Inferior parietal cortex (tissue), 1 donor: ENCODE measurements at regions not wholly inside any gene's neighbourhood (a gene's known extent, or its start where the extent isn't known, plus 50 kb on each side); places are given as distances from the start of the nearest gene placed in this dataset.
"Not testable (repeated sequence)": the region's sequence is repeated elsewhere in the genome, so short reads cannot be mapped to it uniquely, and the experiment has no call there.

Experiments
- DNase-seq: peaks from one replicate; pipeline ENCODE4 v3.0.0-alpha.2; 2016; ENCODE audit errors: extremely low spot score

DNA sequence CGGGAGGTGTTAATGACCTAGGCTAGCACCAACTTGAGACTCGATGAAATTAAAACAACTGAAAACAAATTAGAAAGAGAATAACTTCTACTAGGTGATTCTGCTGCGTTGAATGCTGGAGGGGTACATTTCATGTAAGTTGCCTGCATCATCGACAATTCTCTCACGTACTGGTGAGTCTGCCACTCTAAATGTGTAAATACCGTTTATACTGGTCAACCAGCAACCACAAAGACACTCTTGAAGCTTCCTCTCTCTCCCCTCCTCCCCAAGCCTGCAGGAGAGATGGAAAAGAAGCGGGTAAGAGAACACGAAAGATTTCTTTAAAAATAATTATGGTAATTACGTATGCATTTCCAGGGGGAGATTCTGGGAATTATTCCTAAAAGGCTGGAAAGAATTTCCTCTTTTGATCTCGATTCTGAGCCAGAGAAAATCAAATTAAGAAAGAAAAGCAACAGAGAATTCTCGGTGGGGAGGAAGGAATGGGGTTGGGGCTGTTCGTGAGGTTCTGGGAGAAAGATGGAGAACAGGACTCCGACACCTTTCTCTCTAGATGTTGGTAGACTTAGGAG lies 68.6 kb upstream of the MRTFB start:
- DNase-seq = no peak

DNA sequence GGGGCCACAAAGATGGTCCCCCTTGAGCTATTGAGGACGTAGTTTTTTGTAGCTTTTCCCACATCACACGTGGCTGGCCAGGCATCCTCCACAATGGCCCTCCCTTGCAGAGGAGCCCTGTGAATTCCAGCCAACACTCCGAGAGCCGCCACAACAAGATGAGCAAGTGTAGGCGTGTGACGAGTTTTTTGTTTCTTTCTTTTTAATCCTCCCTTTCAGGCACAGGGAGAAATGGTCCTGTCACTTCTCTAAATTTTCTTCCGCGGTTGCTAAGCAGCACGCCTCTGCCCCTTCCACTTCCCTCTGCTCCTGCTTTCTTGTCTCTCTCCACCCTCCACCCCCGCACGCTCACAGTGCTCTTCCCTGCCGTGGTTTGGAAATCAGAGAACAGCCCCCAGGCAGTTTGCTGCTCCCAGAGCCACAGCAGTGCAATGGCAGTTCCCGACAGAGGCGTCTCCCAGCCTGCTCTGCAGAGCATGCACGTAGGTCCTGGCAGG lies 68.0 kb upstream of the MRTFB start:
- peak; percentile 64 for DNase-seq

DNA sequence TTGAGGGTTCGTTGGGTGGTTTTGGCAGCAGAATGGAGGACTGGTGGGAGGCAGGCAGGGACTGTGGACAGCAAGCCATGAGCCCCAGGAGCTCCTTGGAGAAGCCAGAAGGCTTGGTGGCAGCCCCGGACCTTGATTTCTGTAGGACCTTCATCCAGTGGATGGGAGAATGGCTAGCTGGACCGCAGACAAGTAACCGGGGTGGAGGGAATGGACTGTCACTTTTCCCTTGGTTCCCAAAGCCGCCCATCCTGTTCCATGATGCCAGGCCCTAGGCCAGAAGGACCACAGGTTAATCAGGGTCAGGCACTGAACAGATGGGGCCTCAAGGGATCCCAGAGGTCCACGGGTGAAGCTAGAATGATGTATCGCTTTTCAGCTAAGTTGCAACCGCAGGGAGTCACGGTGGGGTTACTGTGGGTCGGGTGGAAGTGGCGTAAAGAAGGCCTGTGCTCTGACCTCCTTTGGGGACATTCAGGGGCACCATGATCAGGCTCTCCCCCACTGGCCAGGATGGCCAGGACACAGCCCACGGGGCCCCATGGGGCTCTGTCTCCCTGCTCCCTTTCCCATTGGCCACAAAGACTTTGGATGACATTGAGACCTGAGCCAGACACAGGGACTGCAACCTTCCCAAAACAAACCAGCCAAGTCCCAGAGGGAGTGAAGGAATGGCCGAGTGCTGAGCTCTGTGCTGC lies 66.9 kb upstream of the MRTFB start:
- no peak for DNase-seq

DNA sequence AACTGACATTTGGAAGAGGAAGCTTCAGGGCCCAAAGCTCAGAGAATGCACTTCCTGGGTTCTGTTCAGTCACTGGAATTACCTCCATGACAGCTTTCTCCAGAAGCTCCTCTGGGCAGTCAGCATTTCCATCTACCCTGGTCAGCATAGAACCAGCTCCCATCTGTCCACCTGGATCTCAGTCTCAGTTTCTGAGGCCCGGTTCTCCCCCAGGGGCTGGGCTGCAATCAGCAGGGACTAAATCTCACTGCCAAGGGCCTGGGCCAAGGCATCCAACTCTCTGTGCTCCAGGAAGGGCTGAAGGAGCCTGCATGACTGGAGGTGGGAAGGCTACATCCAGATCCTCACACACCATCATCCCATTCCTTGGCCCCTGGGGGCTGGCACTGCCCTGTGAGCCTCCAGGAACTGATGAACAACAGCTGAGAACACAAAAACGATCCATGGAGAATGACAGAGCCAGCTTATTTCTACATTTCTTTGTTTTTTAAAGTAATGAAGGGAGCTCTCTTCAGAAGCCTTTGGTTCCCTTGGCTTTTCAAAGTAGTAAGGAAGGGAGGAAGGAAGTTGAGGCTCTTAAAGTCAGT lies 66.3 kb upstream of the MRTFB start:
- DNase-seq = no peak

DNA sequence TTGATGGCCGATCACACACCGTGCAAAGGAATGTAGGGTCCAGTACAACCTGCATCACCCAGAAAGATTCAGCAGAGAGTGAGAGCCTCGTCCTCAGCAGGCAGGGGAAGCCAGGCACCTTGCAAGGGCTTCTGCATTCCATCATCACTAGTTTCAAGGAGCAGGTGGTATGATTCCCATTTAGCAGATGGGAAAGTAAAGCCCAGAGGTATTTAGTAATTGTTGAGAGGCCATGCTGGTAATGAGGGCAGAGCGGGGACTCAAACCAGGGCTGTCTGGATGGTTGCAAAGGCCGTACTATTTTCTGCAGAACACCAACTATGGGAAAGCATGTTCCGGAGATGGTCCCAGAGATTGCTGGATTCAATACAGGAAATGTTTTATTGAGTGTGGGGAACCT lies 65.8 kb upstream of the MRTFB start:
- DNase-seq = no peak

DNA sequence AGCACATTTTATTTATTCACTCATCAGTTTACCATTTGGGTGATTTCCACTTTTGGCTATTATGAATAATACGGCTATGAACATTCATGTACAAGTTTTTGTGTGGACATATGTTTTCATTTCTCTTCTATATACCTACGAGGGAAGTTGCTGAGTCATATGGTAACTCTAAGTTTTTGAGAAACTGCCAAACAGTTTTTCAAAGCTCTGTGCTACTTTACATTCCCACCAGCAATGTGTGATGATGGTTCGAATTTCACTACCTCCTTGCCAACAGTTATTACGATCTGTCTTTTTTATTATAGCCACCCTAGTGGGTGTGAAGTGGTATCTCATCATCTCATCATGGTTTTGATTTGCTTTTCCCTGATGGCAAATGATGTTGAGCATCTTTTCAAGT lies 63.7 kb upstream of the MRTFB start:
- peak; percentile 59 for DNase-seq

DNA sequence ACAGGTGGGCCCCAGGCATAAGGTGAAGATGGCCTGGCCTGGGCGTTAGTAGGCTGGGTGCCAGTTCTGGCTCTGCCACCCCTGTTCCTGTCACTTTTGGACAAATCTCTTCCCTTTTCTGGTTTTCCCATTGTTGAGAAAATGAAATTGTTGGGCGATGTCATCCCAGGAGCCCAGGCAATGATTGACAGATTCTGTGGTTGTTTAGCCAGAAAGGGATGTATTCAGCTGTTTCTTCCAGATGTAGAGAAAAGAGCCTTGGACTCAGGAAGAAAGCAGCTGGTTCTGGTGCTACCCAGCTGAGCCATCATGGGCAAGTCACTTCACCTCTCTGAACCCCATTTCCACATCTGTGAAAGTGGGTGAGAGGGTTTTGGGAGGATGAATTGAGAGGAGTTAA lies 60.1 kb upstream of the MRTFB start:
- no peak for DNase-seq

DNA sequence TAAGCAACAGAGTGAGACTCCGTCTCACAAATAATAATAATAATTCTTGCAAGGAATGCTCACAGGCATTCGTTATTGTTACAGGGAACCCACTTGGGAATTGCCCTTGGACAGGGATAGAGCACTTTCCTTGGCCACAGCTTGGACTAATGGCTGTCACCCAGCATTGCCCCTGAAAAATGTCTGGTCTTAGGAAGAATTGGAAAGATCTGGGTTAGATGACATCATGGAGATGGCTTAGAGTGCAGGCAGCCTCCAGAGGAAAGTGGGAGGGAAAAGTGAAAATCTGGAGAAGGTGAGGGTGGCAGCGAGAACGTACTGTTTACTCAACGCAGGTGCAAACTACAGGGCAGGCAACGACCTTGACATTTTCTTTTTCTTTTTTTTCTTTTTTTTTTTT lies 59.3 kb upstream of the MRTFB start:
- no peak for DNase-seq

DNA sequence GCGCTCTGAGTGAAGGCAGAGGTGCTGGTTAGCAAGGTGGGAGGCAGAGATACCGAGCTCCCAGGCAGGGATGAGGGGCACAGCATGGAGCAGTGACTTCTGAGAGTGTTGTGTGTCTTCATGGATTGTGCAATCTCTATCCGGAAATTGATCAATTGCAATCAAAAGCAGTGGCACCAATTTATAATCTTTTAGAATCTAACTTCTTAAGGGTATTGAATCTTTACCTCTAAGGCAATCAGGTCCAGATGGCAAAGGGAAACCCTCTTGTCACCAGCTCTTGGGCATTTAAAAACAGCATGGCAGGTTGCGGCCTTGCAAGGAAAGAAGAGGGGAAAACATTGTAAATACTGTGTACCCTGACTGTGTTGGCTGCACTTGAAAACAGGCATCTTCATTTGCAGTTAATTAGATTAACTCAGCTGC lies 58.0 kb upstream of the MRTFB start:
- no peak for DNase-seq

DNA sequence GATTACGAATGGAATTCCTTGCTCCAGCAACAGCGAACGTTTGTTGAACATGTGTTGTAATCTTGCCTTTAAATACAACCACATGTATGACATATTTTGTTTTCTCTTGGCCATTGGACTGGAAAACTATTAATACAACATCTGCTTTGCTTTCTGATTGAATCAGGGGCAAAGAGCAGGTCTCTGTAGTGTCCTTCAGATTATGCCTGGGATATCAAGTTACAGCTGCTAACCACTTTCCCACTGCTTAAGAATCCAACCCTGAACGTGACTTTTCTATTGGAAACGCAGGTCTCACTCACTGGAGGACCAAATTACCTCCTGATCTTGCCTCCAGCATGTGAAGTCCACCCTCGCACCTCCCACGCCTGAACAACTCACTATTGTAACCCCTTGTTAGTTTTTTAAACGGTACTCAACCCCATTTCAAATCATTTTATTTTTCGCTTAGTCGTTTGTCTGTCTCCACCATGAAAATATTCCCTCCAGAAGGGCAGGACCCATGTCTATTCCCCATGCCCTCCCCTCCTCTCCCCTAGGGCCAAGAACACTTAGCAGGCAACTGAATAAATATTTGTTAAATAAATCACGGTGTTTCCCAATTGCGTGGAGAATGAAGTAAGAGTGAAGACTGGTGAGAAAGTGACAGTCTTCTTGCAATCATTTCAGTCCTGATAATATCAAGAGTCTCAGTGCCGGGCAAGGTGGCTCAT lies 57.4 kb upstream of the MRTFB start:
- DNase-seq = no peak

DNA sequence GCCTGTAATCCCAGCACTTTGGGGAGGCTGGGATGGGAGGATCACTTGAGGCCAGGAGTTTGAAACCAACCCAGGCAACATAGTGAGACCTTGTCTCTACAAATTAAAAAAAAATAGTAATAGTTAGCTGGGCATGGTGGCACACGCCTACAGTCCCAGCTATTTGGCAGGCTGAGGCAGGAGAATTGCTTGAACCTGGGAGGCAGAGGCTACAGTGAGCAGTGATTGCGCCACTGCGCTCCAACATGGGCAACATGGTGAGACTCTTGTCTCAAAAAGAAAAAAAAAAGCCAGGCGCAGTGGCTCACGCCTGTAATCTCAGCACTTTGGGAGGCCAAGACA lies 56.9 kb upstream of the MRTFB start:
- no peak for DNase-seq

DNA sequence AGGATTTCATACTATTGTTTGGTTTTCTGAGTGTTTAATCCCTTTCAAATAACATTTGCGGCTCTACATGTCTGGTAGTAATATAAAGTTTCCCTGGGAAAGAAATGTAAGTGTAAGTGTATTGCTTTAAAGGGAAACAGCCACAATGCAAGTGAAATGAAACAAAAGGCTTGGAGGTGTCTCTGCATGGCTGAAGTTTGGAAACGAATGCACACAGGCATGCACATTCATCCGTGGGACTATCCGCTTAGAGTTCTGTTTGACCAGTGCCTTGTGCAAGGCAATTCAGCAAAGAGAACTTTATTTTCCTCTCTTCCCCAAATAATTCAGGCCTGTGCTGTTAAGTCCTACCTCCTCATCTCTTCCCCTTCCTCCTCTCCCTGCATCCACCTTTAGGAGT lies 56.1 kb upstream of the MRTFB start:
- DNase-seq = peak; percentile 20

DNA sequence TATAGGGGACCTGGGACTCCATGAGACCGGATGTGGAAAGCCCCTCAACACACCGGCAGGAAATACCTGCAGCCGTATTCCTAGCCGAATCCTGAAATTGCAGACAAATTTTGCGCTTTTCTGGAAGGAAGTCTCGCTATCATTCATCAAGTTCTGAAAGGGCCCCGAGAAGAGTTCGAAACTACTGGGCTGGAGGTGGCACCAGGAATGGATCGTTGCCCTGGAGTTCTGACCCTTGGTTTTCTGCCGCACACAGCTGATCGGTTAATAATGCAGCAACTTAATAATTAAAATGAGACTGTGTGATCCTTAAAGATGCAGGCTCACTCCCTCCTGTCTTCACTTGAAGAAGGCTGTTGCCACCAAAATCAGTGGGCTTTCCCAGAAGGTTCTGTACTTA lies 55.7 kb upstream of the MRTFB start:
- no peak for DNase-seq

DNA sequence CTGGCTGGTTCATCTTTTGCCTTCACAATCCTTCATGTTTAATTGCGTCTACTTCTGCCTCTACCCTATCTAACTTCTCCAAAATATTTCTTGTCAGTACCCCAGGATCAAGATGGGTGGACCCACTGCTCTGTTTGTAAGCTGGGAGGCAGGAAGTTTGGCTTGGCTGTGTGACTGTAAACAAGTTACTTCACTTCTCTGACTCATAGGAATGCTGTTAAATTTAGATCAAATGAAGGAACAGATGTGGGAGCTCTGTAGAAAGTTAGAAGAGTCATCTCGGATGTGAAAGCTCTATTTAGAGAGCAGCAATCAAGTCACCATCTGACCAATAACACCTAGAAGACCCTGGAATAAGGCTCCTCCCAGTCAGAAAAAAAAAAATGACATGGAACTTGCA lies 55.2 kb upstream of the MRTFB start:
- DNase-seq = peak; percentile 54

DNA sequence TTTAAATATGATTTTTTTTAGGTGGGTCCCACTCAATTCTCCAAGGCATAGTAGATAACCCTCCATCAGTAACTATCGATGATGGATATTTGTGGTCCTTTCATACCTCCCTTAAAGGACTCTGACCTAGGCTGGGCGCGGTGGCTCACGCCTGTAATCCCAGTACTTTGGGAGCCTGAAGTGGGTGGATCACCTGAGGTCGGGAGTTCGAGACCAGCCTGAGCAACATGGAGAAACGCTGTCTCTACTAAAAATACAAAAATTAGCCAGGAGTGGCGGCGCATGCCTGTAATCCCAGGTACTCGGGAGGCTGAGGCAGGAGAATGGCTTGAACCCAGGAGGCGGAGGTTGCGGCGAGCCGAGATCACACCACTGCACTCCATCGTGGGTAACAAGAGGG lies 54.8 kb upstream of the MRTFB start:
- not testable (repeated sequence) for DNase-seq

DNA sequence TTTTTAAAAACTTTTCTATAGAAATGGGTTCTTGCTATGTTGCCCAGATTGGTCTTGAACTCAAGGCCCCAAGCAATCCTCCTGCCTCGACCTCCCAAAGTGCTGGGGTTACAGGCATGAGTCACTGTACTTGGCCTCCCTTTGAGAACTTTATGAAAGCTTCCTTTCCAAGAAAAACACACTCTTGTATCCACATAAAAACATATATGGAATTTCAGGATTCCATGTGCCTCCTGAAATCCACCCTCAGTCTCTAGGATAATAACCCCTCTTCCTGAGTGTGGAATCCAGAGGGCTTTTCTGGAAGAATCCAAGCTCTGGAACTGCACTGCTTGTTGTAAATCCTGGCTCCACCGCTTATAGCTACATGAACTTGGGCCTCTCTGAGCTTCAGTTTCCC lies 53.2 kb upstream of the MRTFB start:
- DNase-seq = no peak

DNA sequence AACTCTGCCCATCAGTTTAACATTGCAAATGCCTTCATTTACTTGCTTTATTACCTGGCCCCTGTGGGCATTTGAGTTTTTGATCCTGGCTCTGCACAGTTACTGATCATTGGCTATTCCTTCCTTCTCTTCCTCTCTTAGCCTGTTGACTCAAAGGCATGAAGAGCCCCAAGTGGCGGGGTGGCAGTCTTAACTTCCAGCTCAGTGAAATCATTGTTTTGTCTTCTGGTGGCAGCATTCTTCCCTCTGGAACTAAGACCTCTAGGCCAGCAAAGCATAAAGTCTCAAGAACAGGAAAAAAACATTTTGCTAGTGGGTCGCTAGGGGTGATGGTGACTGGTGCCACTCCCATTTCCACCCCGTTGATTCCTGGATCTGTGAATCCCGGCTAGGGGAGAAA lies 52.3 kb upstream of the MRTFB start:
- no peak for DNase-seq

DNA sequence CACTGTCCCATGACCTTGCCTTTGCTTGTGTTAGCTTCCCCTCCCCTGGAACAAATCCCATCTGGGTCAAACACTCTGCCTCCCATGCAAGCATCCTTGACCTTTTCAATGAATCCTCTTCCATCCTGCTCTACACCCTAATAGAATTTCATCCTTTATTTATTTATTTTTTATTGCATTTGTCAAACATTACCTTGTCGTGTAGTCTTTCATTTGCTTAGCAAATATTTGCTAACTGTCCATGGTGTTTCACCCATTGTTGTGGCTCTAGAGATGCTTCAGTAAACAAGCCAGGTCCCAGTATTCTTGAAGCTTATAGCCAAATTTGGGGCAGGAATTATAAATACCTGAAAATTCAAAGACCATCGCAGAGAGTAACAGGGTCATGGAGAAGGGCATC lies 51.0 kb upstream of the MRTFB start:
- no peak for DNase-seq
